Nephron (organoid): ENCODE measurements at regions not wholly inside any gene's neighbourhood (a gene's known extent, or its start where the extent isn't known, plus 50 kb on each side); places are given as distances from the start of the nearest gene placed in this dataset.

Experiments
- H3K27ac Mint-ChIP-seq, 3 experiments: 2 replicates each; pipeline ENCODE4 v1.8.0; 2020; ENCODE audit warnings: mixed read lengths in 3 of 3, mild to moderate bottlenecking in 2 of 3, moderate library complexity in 1 of 3
- H3K27me3 Mint-ChIP-seq: 2 replicates; pipeline ENCODE4 v1.8.0; 2021; ENCODE audit warnings: low read depth, mild to moderate bottlenecking, moderate library complexity, mixed read lengths
- H3K36me3 Mint-ChIP-seq: 2 replicates; pipeline ENCODE4 v1.8.0; 2020; ENCODE audit warnings: low read depth, mixed read lengths
- H3K4me1 Mint-ChIP-seq: 2 replicates; pipeline ENCODE4 v1.8.0; 2020; ENCODE audit warnings: mixed read lengths
- H3K4me3 Mint-ChIP-seq, 3 experiments: 2 replicates each; pipeline ENCODE4 v1.8.0; 2020; ENCODE audit warnings: mild to moderate bottlenecking in 3 of 3, mixed read lengths in 3 of 3, moderate library complexity in 2 of 3
- H3K9me3 Mint-ChIP-seq: 2 replicates; pipeline ENCODE4 v1.8.0; 2020; ENCODE audit warnings: mixed read lengths
- CTCF ChIP-seq, 3 experiments: fragments of 200-600 bp; sonication (generic); IDR thresholded peaks; one replicate each; pipeline ENCODE4 v1.5.0; 2021; ENCODE audit warnings: antibody characterized with exemption in 3 of 3; ENCODE audit not compliant: unreplicated experiment in 3 of 3

GRCh38 chr6:170114187-170114945, 176.5 kb downstream of the DLL1 start:
- Mint-ChIP-seq H3K27ac (no peak overlapping the region), H3K27me3 (peaks cover 15% of the 10 kb centered on the region), H3K4me3 (no peak overlapping the region), H3K36me3 (peaks cover 3% of the 10 kb centered on the region), H3K4me1 (no peaks in the 10 kb centered on the region), H3K9me3 (peaks cover 2% of the 10 kb centered on the region)
- no peak for TF ChIP-seq CTCF (IDR thresholded peaks at IDR 0.05; ENCODE audit: unreplicated experiment in 3 of 3)

- TF ChIP-seq CTCF (IDR thresholded peaks at IDR 0.05; ENCODE audit: unreplicated experiment in 3 of 3): no peak
- Mint-ChIP-seq H3K27ac (no peak overlapping the region), H3K27me3 (peaks cover 18% of the 10 kb centered on the region), H3K4me1 (peaks cover 5% of the 10 kb centered on the region), H3K4me3 (no peak overlapping the region), H3K36me3 (no peaks in the 10 kb centered on the region), H3K9me3 (no peaks in the 10 kb centered on the region)
Observed at GRCh38 chr6:170113141-170113540, 177.7 kb downstream of the DLL1 start.

- no peak overlapping the region for H3K27ac Mint-ChIP-seq
- no peak overlapping the region for H3K4me3 Mint-ChIP-seq
- H3K27me3 Mint-ChIP-seq: peaks cover 19% of the 10 kb centered on the region
- no peaks in the 10 kb centered on the region for H3K36me3 Mint-ChIP-seq
- peaks cover 5% of the 10 kb centered on the region for H3K4me1 Mint-ChIP-seq
- H3K9me3 Mint-ChIP-seq: no peaks in the 10 kb centered on the region
- no peak for TF ChIP-seq CTCF (IDR thresholded peaks at IDR 0.05; ENCODE audit: unreplicated experiment in 3 of 3)
Observed at GRCh38 chr6:170112583-170112860, 178.4 kb downstream of the DLL1 start.

GRCh38 chr6:170111816-170112582, 178.9 kb downstream of the DLL1 start:
- no peak for TF ChIP-seq CTCF (IDR thresholded peaks at IDR 0.05; ENCODE audit: unreplicated experiment in 3 of 3)
- no peaks in the 10 kb centered on the region for H3K9me3 Mint-ChIP-seq
- H3K27ac Mint-ChIP-seq: no peak overlapping the region
- H3K27me3 Mint-ChIP-seq: peaks cover 19% of the 10 kb centered on the region
- no peaks in the 10 kb centered on the region for H3K36me3 Mint-ChIP-seq
- H3K4me1 Mint-ChIP-seq: peaks cover 5% of the 10 kb centered on the region
- H3K4me3 Mint-ChIP-seq: no peak overlapping the region

GRCh38 chr6:170111141-170111664, 179.7 kb downstream of the DLL1 start:
- Mint-ChIP-seq H3K27me3 (peaks cover 23% of the 10 kb centered on the region), H3K27ac (no peak overlapping the region), H3K36me3 (no peaks in the 10 kb centered on the region), H3K4me3 (no peak overlapping the region), H3K4me1 (peaks cover 5% of the 10 kb centered on the region), H3K9me3 (peaks cover under 1% of the 10 kb centered on the region)
- TF ChIP-seq CTCF (IDR thresholded peaks at IDR 0.05; ENCODE audit: unreplicated experiment in 3 of 3): no peak
